PFSK-1 (cell line): ENCODE measurements at regions not wholly inside any gene's neighbourhood (a gene's known extent, or its start where the extent isn't known, plus 50 kb on each side); places are given as distances from the start of the nearest gene placed in this dataset.

ENCODE experiments used
- FOXP2 ChIP-seq: optimal IDR thresholded peaks from 2 replicates; pipeline ENCODE3; 2011; ENCODE audit warnings: borderline replicate concordance, control low read depth, inconsistent platforms; ENCODE audit not compliant: insufficient read depth; ENCODE audit errors: extremely low read length, extremely low read depth
- POLR2AphosphoS5 ChIP-seq: IDR thresholded peaks from 2 replicates; pipeline ENCODE4 v1.6.1; 2012; ENCODE audit warnings: low read depth, mild to moderate bottlenecking, control low read depth, low read length, moderate library complexity
- TAF1 ChIP-seq: IDR thresholded peaks from 2 replicates; pipeline ENCODE4 v1.6.1; 2012; ENCODE audit warnings: low read length, control low read depth, borderline replicate concordance; ENCODE audit not compliant: insufficient read depth
- TF ChIP-seq, protein P1 (sequence below), 2 experiments: IDR thresholded peaks; 2 replicates each; pipeline versions ENCODE4 v1.6.1 to v1.8.0; 2011 to 2012; ENCODE audit warnings: low read depth in 2 of 2, low read length in 2 of 2, control low read depth in 1 of 2, inconsistent platforms in 1 of 2, mild to moderate bottlenecking in 1 of 2, moderate library complexity in 1 of 2; ENCODE audit not compliant: insufficient read depth in 1 of 2

DNA sequence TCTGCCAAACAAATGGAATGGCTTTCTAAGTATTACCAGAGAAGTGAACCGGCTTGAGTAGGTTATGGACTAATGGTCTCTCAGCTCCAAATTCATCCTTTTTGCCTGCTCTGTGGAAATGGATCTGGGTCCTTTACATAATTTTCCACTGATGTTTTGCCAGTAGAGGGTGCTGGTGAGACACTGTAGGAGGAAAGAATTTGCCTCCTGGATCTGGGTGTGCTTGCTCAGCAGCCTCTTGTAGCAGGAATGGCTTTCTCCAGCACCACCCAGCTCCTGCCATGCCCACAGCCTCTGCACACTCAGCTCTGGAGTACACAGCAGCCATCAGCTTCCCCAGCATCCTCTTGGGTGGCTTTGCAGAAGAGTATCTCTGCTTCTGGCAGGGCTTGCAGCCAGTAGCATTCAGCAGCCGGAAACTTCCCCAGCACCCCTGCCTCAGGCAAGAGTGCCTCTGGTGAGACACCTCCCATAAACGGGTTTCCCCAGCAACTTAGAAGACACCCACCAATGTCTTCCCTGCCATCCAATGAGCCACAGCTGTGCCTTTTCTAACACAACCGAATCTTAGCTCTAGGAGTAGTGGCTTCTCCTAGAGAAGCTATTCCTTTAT lies 235.0 kb upstream of the PLPP4 start:
- TF ChIP-seq TAF1 (no peak), POLR2AphosphoS5 (no peak), FOXP2 (no peak)
- TF ChIP-seq, protein P1, sequence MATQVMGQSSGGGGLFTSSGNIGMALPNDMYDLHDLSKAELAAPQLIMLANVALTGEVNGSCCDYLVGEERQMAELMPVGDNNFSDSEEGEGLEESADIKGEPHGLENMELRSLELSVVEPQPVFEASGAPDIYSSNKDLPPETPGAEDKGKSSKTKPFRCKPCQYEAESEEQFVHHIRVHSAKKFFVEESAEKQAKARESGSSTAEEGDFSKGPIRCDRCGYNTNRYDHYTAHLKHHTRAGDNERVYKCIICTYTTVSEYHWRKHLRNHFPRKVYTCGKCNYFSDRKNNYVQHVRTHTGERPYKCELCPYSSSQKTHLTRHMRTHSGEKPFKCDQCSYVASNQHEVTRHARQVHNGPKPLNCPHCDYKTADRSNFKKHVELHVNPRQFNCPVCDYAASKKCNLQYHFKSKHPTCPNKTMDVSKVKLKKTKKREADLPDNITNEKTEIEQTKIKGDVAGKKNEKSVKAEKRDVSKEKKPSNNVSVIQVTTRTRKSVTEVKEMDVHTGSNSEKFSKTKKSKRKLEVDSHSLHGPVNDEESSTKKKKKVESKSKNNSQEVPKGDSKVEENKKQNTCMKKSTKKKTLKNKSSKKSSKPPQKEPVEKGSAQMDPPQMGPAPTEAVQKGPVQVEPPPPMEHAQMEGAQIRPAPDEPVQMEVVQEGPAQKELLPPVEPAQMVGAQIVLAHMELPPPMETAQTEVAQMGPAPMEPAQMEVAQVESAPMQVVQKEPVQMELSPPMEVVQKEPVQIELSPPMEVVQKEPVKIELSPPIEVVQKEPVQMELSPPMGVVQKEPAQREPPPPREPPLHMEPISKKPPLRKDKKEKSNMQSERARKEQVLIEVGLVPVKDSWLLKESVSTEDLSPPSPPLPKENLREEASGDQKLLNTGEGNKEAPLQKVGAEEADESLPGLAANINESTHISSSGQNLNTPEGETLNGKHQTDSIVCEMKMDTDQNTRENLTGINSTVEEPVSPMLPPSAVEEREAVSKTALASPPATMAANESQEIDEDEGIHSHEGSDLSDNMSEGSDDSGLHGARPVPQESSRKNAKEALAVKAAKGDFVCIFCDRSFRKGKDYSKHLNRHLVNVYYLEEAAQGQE (IDR thresholded peaks at IDR 0.05; ENCODE audit: insufficient read depth in 1 of 2, low read depth in 2 of 2, low read length in 2 of 2), result no peak
